Activated naive CD4-positive, alpha-beta T cell treated with anti-CD3 and anti-CD28 coated beads, Interleukin-2, amount 50 U/mL, for 16 hours (primary cell): ENCODE measurements at regions not wholly inside any gene's neighbourhood (a gene's known extent, or its start where the extent isn't known, plus 50 kb on each side); places are given as distances from the start of the nearest gene placed in this dataset.
"Not testable (repeated sequence)": the region's sequence is repeated elsewhere in the genome, so short reads cannot be mapped to it uniquely, and the experiment has no call there.

ENCODE experiments used
- DNase-seq: peaks from one replicate; pipeline ENCODE4 v3.0.0-alpha.2; 2020

DNA sequence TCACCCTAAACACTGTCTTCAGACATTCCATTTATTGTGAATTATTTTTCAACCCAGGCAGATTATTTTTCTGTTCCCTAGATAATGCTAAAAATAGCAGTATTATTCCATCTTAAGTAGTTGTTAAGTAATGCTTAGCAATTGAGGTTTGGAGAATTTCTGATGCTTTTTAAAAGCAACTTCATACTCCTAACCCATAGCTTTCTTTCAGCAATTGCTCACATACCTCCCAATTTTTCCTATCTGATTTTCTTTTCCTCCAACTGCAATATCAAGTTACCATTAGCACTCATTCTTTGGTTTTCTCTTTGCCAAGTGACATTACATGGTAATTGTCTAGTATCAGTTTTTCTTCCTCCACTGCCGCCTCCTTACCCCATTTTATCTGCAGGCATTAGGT lies 104.7 kb downstream of the GPR85 start:
- DNase-seq: no peak

DNA sequence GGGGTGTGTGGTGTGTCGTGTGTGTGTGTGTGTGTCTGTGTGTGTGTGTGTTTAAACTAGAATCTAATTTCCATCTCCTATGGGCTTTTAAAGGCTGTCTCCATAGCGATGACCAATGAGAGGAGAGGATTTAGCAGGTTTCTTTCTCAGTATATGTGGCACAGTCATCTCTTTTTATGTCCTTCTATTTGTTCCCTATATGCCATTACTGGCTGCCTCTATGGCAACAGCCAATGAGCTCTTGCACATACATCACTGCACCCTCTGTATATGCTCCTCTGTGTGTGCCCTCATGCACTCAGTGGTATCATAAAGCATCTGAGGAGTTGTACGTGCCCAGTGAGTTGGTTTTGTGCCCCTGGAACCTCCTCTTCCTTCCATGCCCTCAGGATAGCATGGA lies 107.6 kb downstream of the GPR85 start:
- not testable (repeated sequence) for DNase-seq

DNA sequence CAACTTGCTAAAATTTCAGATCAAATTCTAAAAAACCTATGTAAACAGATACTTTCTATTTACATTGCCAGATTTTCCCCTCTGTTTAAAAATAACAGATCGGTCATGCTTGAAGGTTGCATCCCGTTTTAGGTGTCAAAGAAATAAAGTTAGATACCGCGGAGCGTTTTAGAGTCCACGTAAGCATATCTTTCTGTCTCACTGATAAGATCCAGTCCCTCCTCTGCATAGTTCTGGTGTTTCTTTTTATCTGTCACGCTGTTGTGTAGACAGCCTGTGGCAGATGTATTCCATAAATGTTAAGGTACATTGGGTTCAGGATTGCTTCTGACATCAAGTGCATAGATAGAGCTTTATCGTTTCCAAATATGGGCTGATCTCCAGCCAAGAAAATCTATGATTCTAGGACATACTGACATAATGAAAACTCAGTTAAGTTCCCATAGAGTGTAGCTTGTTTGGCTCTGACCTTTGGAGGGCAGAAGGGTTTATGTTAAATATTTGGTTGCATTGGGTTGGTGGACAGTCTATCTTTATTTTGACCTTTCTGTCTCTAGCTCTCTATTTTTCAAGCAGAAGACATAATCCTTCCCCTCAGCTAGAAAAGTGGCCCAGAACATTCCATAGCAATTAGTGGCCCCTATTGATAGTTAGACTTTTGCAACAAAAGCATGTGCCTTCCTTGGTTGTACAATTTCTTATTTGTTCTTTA lies 109.2 kb downstream of the GPR85 start:
- not testable (repeated sequence) for DNase-seq

DNA sequence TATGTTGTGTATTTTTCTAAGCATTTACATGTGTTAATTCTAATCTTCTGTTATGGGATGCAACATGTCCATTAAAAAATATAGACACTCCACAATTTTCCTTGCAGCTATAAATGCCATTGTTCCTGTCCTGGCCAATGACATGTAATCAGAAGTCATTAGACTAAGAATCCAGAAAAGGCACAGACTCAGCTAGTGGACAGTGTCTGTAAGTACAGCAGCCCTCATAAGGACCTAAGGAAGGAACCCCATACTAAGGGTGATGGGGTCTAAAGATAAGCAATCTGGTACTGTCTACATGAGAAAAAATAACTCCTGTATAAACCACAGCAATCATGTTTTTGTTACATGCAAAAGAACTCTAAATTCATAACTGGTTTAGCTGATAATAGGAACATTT lies 115.9 kb downstream of the GPR85 start:
- no peak for DNase-seq

DNA sequence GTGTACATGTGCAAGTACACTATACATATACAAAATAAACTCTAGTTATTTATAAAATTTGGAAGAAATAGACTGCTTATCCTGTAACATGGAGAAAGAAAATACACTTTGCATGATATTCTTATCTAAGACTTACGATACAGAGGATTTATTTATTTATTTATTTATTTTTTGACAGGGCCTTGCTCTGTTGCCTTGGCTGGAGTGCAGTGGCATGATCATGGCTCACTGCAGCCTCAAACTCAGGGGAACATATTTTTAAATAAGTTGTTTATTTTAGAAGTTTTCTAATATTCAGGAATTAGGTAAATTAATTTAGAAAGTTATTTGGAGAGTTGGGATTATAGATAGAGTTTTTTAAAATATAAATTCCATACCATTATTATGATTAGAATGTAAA lies 116.7 kb downstream of the GPR85 start:
- DNase-seq: no peak

DNA sequence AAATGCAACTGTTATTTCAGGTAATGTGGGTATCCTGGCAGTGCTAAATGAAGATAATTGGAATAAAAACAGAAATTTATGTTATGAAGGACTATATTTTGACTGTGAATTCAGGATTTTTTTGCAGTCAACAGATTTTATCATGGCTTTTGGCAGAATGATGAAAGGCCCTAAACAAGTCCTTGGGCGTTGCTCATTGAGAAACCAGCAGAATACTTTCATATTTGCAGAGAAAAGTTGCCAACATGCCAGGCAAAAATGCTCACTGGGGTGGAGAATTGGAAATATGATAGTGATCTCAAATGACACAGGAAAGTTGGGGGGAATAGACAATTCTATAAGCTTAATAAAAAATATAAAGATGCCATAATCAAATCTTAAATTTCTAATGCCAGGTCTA lies 121.1 kb downstream of the GPR85 start:
- no peak for DNase-seq

DNA sequence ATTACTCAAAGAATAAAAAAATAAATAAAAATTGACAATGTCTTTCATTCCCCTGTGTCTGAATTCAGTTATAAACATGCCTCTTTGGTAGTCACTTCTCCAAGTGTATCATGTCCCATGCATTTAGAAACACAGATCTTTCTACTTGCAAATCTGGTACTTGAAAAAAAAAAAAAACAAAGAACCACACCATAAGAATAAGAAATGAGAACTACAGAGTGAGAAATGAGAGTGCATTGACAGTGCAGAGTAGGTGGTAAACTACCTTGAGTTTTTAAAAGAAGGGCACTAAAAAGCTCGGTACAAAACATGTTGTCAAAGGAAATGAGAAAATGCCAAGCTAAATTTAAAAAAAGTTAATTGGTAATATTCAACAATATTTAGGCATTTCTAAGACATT lies 123.0 kb downstream of the GPR85 start:
- DNase-seq: no peak

DNA sequence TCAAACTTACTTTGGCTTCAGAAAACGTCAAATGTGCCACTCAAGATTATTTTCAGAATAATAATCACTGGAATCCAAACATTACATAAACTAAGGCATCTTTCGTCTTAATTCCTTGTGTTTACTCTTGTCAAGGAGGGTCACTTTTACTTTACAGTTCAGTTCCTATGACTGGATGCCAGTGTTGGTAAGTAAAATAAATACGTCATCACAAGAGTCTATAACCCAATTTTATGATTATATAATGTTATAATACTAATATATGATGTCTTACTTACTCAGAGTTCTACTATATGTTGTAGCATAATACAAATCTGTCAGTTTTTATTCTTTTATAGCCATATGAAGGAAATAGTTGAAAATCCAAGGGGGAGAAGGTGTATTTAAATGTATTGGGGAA lies 123.8 kb downstream of the GPR85 start:
- no peak for DNase-seq

DNA sequence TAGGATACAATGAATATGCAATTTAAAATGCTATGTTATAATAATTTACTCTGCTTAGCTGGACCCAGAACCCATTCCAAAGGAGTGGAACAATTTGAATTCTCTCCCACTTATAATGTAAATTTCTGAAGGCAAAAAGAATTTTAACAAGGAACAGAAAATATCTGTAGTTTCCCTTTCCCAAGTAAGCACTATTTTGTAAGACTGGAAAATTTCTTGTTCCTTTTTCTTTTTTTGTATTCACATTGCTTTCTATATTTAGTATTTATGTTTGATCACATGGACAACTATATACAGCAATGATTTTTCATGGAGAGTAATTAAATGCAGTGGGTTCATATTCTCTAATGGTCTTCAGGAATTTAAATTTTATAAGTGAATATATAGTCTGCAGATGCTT lies 127.4 kb downstream of the GPR85 start:
- DNase-seq: no peak

DNA sequence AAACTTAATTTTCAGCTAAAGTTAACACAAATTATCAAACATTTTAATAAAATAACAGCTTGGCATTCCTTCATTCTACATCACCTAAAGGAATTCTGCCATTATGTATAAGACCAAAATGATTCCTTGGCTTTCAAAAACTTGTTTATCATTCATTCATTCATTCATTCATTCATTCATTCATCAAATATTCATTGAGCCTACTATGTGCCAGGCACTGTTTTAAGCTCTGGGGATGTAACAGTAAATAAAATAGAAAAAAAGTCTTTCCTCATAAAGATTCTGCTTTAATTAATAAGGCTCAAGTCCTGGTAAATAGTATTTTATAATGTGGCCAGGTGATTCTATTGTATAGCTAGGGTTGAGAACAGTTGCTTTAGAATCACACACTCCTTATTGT lies 127.9 kb downstream of the GPR85 start:
- no peak for DNase-seq

DNA sequence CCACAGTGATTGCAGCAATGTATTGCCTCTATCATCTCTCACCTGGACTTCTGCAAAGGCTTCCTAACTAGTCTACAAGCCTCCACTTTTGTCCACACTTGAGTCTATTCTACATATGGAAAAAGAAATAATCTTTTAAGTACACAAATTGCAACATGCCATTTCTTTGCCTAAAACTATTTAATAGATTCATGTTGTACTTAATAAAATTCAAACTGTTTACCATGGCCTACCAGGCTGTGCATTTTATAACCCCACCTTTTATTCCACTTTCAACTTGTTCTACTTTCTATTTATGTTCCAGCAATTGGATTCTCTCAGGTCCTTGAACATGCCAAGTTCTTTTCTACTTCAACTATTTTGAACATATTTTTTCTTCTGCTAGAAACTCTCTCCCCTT lies 128.7 kb downstream of the GPR85 start:
- DNase-seq: no peak

DNA sequence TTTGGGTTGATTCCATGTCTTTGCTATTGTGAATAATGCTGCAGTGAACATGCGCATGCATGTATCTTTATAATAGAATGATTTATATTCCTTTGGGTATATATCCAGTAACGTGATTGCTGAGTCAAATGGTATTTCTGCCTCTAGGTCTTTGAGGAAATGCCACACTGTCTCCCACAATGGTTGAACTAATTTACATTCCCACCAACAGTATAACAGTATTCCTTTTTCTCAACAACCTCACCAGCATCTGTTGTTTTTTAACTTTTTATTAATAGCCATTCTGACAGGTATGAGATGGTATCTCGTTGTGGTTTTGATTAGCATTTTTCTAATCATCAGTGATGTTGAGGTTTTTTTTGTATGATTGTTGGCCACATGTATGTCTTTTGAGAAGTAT lies 133.6 kb downstream of the GPR85 start:
- not testable (repeated sequence) for DNase-seq

DNA sequence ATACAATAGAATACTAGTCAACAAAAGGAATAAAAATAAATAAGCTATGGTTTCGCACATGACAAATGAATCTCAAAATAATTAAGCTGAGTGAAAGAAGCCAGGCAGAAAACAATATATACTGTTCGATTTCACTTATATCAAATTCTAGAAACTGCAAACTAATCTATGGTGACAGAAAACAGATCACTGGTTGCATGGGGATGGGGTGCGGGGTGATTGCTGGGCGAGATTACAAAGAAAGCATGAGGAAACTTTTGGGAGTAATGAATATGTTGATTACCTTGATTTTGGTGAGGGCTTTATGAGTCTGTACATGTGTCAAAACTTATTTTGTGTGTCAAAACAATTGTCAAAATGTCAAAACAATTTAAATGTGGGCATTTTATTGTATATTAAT lies 135.6 kb downstream of the GPR85 start:
- no peak for DNase-seq

DNA sequence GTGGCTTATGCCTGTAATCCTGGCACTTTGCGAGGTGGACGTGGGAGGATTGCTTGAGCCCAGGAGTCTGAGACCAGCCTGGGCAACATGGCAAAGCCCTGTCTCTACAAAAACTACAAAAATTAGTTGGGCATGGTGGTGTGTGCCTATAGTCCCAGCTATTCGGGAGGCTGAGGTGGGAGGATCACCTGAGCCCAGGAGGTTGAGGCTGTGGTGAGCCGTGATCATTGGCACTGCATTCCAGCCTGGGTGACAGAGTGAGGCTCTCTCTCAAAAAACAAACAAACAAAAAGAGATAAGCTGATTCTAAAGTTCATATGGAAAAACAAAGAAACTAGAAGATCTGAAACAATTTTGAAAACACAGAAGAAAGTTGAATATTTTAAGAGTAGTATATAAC lies 136.9 kb downstream of the GPR85 start:
- DNase-seq: not testable (repeated sequence)

DNA sequence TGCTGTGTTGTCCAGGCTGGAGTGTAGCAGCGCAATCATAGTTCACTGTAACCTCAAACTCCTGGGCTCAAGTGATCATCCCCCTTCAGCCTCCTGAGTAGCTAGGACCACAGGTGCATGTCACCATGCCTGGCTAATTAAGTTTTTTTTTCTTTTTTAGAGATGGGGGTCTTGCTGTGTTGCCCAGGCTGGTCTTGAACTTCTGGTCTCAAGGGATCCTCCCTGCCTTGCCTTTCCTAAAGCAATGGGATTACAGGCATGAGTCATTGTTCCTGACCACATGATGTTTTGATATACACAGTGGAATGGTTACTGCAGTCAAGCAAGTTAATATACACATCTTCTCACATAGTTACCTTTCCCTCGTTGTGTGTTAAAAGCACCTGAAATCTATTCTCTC lies 140.3 kb downstream of the GPR85 start:
- no peak for DNase-seq

DNA sequence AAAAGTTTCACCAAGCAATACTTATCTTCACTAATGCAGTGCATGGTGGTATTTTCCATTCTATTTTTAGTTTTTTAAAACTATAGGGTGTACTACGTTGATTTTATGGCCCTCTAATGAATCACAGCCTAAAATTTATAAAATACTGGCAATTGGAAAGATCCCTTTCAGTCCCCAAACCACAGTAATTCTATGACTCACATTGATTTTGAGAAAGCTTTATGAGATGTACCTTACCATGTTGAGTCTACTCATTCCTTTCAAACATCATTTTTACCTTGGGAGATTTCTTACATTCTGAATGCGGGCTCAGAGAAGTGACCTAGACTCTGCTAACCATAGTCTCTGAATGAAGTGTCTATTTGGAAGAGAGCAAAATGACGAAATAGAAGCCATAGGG lies 141.6 kb downstream of the GPR85 start:
- no peak for DNase-seq

DNA sequence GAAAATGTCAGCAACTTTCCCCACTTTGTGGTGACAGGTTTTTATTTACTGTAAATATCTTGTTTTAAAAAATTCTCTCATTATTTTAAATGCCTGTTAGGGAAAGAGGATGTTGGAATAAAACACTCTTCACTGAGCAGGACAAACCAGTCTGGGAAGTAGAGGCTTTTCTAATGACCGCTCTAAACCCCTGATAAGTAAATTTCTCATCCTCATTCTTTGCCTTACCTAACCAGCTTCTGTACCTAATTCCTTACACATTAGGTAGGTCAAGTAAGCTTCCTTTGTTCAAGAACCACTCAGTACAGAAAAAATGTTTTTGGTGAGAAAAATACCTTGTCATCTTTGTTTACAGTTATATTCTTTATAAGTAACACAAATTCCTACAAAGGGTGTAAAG lies 143.6 kb downstream of the GPR85 start:
- no peak for DNase-seq

DNA sequence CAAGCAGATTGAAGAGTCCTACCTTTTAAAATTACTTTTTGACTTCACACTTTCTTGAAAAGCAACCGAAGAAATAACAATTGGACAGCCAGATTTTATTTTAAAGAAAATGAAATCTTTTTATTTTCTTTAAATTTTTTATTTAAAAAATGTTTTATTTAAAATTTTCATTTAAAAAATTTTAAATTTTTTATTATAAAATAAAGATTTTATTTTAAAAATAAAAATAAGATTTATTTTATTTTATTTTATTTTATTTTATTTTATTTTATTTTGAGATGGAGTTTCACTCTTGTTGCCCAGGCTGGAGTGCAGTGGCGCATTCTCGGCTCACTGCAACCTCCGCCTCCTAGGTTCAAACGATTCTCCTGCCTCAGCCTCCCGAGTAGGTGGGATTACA lies 144.5 kb downstream of the GPR85 start:
- not testable (repeated sequence) for DNase-seq

DNA sequence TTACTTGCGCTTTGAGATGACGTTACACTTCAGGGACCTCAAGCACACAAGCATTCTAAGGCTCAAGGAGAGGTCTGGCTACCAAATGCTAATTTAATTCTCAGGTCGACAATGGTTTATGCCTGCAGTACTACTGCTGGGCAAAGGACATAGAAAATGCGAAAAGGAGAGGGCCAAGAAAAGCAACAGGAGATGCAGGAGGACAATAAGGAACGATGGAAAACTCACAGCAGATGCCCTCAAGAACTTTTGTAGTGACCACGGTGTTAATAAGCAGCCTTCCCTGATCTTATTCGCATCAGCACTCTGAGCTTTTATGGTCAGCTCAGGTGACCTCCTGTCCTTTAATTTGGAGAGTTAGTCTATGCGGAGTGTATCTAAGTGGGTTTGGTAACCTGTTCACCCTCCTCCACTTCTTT lies 146.3 kb downstream of the GPR85 start:
- no peak for DNase-seq

DNA sequence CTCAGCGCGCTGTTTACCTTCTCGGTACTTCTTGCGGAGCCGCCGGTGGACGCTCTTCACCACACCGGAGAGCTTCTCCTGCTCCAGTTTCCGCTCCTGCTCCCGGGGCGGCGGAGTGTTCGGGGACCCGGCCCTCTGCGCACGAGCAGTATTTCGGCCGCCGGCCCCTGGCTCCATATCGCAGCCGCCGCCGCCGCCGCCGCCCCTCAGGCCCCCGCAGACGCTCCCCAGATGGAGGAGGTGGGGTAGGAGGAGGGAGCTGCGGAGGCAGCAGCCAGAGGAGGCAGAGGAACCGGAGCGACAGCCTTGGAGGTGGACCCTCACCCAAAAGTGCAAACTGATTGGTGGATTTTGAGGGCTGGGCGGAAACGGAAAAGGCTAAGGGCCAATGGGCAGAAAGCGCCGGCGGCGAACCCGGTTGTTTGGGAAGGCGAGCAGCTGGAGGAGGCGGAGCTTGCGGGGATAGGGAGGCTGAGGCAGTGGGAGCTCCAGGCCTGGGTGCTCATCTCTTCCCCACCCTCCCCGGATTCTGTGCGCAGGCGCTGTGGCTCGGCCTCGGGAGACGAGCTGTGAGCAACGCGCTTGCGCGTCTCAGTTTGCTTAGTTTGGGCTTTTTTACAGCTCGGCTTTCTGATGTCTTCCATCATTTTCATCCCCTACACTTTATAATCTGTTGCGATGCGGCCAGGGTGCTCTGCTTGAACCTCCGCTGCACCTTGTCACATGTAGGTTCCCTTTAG lies 146.9 kb downstream of the GPR85 start:
- DNase-seq: peak; percentile 100

DNA sequence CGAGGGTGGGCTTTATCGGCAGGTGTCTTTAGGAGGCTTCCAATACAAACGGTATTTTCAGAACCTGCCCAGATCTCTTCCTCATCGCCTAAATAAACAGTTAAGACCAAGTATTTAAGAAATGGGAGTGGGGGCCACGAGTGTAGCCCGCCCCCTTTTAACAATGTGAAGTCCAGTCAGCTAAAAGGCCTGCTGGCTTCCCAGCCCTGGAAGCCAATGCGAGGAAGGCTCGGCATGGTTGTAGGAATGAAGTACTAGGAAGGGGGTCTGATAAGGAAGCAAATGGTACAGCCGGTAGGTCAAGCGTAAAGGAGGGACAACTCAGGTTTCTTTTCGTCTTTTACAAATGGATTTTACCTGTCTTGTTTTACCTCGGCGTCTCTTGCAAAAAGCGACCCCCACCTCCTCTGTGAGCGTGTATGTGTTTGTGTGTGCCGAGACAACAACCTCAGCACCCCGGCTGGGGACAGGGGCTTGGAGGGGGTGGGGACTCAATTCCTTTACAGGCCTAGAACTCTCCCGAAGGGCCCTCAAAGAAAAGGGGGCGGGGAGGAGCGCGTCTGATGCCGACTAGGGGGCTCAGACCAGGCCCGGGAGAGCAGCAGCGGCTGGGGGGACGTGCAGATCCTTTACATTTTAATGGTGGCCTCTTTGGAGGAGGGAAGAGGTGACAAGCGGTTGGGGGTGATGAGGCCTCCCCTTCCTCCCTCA lies 147.6 kb downstream of the GPR85 start:
- peak; percentile 39 for DNase-seq

DNA sequence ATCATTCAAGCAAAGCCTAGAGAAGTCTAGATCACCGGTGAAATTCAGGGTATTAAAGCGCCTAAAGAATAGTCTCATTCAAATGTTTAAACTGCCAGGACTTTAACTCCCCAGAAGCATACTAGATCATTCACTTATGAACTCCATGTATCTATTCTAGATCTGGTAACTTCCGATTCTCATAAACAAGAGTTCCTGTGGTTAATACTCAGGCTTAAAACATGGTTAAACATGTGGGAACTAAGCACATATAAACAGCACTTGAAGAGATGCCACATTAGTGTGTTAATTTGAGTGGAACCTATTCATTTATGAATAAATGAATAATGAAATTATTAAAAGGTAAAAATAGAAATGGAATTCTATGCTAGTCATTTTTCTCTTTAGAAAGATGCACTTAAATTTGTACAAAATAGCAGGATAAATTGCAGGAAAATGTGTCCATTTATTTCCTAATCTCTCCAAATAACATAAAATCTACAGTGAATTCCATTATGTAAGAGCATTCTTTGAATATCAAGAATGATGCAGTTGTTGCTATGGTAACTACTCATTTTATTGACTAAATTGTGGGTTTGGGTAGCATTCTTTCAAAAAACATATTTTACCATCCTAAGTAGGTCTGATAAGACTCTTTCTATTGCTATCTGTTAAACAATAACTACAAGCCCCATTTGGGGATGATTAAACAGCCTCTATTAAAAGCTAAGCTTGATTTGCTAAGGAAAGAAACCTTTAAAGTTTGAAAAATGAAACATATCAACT lies 147.6 kb upstream of the TMEM168 start:
- no peak for DNase-seq

DNA sequence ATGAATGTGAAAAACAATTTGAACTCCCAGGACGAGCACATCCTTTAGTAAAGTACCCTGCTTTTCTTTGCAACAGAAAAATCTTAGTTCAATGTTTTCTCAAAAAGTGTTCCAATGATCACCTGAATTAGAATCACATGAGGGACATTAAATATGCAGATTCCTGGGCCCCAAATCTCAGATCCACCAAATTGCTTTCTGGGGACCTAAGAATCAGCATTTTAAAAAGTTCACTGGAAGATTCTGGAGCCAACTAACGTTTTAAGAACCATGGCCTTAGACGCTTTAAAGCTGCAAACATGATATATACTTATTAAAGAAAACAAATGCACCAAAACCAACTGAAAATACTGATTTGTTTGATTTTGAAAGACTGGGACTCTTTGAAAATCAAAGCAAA lies 143.4 kb upstream of the TMEM168 start:
- no peak for DNase-seq
